LoVo (cell line): ENCODE measurements at regions not wholly inside any gene's neighbourhood (a gene's known extent, or its start where the extent isn't known, plus 50 kb on each side); places are given as distances from the start of the nearest gene placed in this dataset.
A peak's percentile ranks its signal among the peaks of the same experiment; 100 is the strongest.
"Not testable (repeated sequence)": the region's sequence is repeated elsewhere in the genome, so short reads cannot be mapped to it uniquely, and the experiment has no call there.

ENCODE experiments used
- DNase-seq: peaks from one replicate; pipeline ENCODE4 v3.0.0-alpha.2; 2016; ENCODE audit warnings: low spot score

DNA sequence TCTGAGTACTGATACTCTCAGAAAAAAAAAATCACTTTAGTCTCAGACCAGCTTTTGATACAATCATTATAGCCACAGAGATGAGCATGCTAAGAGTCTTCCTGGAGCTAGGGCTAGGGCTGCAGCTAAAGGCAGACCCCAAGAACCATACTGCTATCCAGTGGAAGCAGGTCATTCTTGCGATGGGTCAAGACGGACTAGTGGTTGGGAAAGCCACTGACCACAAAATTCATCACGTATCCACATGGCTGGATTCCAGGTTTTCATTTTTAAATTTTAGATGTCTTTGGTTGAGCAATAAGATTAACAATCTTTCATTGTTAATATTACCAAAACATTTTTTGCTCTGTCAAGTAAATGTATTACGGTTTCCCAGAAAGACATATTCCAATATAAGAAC is 598.1 kb downstream of the DNAH5 start:
- no peak for DNase-seq

DNA sequence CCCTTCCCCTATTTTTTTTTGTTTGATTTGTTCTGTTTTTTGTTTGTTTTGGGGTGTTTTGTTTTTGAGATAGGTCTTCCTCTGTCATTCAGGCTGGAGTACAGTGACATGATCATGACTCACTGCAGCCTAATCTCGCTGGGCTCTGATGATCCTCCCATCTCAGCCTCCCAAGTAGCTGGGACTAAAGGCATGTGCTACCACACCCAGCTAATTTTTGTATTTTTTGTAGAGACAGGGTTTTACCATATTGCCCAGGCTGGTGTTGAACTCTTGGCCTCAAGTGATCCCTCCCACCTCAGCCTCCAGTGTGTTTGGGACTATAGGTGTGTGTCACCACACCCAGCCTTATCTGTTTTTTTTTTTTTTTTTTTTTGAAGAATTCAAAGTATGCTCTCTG is 605.4 kb downstream of the DNAH5 start:
- DNase-seq: no peak

- DNase-seq: not testable (repeated sequence)
Measured at GRCh38 chr5:13335026-13335425, 609.5 kb downstream of the DNAH5 start.

DNA sequence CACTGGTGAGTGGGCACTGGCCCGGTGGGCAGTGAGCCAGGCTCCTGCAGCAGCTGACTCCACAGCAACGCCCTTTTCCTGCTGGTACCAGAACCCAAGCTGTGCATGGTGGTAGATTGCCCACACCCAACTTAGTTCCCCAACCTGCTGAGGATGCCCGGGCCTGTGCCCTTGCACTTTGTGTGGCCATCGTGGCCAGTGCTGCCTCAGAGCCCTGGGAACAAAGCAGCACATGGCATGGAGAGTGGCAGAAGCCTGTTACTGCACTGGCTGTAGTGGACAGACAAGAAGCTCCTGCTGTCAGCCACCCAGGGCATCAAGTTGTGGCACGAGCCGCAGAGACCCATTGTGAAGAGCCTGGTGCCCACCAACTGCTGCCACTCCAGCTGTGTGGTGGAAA is 612.9 kb downstream of the DNAH5 start:
- DNase-seq: no peak

DNA sequence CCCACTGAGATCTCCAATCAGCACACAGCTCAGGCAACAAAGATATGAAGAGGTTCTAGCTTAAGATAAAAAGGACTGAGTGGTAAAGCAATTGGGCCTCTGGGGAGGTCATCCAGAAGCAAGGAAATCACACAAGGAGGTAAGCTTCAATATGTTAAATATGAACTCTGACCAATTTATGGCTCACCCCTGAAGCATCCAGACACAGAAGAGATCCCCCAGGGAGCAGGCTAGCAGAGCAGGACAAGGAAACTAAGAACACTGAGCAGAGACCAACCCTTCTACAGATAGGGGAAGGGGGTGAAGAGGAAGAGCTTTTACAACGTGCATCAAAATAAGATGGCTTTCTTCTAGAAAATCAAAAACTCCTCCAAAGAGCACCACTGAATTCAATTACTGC is 616.2 kb downstream of the DNAH5 start:
- no peak for DNase-seq

DNA sequence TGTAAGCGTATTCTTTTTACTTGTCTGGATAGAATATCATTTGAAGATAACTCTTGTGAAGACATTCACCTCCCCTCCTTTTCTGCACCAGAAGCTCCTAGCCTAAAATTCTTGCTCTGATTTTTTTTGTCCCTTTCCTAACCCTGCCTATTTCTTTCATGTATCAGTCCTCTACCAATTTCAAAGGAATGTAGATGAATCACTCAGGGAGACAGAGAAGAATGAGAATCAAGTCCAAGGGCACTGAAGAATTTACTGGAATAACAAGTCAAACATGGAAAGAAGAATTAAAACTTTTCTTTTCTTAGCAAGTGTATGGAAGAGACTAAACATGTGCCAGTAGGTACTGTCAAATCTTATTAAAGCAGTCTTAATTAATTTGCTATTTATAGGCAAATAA is 618.7 kb downstream of the DNAH5 start:
- no peak for DNase-seq

DNA sequence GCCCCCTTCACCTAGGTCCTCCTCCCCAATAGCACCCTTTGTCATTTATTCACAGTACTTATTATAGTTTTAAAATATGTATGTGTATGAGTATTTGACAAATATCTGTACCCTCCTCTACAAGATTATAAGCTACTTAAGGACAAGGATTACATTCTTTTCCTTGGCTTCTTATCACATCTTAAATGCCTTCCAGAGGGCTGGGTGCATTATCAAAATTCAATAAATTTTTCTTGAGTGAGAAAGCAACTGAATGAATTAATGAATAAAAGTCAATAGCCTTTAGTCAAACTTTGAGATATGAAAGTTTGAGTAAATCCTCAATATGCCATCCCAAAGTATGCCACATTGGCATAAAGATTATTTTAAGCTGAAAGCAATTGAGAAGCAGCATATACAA is 621.7 kb downstream of the DNAH5 start:
- no peak for DNase-seq

DNA sequence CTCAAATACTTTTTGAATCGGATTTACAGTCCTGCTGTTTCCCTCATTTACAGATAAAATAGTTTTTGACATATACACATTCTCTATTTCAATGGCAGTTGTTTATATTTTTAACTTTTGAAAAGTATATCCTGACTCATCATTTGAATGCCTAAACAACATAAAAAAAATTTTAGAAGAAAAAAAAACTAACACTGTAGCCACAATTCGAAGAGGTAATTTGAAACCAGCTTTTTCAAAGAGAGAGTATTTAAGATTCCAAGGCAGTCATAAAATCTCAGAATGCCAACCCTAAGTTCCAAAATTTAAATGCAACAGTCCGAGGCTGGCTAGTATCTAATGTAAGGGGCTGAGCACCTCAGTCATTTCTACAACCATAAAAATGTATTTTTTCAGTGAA is 626.8 kb downstream of the DNAH5 start:
- DNase-seq: no peak

- DNase-seq: no peak
Measured at GRCh38 chr5:13316176-13316575, 628.3 kb downstream of the DNAH5 start.

DNA sequence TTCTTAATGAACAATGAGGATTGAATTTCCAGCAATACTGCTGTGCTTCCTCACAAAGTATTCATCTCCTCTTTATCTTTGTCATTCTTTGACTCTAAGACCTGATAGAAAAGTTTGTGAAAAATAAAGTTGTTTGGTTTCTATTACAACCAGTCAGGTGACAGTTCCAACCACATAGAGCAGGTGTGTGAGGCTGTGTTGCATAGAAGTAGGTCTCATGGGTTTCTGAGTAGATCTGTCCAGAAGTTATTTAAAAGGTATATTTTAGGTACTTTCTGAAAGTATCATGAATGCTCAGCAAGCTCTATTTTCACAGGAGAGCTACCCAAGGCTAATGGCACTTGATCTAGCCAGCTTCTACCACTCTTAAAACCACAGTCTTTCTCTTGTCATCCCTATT is 637.0 kb downstream of the DNAH5 start:
- DNase-seq: no peak

DNA sequence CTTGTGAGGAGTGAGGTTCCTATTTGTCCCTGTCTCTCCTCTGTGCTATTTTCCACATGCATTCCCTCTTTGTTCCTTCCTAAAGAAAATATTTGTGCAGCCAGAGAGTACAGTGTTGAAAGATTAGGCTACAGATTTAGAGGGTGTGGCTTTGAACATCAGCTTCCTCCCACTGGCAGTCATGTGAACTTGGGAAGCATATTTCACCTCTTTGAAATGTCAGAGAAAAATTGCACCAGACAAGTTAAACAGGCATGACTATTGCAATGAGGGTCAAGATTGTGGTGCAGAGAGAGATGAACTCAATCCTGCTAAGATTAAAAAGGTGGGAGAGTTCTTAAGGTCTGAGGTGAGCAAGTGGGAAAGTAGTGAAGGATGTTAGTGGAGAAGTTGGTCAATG is 641.0 kb downstream of the DNAH5 start:
- DNase-seq: no peak

DNA sequence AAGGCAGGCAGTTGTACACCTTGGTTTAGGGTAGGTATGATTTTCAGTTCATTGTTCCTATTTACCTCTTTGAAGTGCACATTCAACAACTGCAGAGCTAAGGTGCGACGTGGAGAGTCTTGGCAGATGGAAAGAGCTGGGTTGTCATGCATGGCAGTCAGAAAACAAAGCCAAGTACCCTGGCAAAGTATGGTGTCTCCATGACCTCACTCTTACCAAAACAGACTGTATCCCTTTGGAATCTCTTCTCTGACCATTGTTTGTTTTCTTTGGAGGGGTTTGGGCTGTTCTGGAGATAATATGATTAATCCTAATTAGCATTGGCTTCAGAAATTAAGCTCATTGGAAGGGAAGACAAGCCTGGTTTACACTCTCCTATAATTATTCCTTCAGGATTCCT is 665.7 kb downstream of the DNAH5 start:
- DNase-seq: no peak

DNA sequence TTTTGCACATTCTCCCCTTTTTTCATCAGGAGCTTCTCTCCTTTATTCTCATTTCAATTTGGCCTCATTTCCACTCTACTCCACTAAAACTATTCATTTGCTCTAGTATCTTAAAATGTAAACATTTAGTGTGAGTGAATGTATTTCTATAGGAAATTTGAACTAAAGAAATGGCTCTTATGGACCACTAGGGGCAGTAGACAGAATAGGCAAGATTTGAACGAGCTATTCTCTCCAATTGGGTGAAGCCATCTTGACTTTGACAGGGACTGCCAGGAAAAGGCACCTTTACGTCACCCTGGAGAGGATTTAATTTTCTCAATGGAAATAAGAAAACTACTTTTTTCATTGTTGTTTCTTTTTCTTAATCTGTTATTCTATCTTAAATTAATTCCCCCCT is 666.3 kb downstream of the DNAH5 start:
- DNase-seq: peak; percentile 11

- DNase-seq: no peak
Measured at GRCh38 chr5:13276156-13276555, 668.3 kb downstream of the DNAH5 start.

GRCh38 chr5:13263701-13264100 is 680.8 kb downstream of the DNAH5 start:
- DNase-seq: no peak

DNA sequence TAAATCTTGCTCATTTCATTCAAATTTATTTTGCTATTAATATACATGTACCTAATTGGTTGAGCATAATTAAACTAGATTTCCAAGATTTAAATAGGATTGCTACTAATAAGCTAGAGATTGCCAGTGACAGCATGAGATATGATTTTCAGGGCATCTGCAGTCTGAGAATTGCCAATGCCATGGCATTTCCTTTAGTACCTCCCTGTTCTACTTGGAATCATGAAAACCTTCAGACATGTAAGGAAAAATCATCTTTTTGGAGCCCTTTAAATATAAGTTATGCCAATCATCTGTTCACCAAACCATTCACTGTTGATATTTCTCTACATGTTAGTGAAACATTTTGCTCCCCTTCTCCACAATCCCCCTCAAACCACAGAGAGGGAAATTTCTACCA is 691.4 kb downstream of the DNAH5 start:
- DNase-seq: no peak

GRCh38 chr5:13252699-13253098 is 691.8 kb downstream of the DNAH5 start:
- DNase-seq: no peak

GRCh38 chr5:13251623-13252376 is 692.7 kb downstream of the DNAH5 start:
- DNase-seq: no peak

GRCh38 chr5:13250464-13251291 is 693.8 kb downstream of the DNAH5 start:
- DNase-seq: peak; percentile 21

DNA sequence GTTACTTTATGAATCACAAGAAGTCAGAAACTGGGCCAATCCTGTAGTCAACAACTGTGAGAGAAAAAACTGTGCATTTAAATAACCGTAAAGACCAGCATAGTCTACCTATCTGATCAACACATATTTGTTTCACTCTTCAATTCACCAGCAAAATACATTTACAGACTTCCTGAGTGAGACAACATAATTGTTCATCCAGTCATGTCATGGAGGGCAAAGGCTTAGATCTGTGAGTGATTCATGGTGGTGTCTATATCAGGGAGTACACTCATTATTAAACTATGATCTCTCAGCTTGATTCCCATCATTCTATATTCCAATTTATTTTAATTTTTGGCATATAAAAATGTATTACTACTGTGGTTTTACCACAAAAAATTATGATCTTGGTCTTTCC is 694.6 kb downstream of the DNAH5 start:
- DNase-seq: no peak

DNA sequence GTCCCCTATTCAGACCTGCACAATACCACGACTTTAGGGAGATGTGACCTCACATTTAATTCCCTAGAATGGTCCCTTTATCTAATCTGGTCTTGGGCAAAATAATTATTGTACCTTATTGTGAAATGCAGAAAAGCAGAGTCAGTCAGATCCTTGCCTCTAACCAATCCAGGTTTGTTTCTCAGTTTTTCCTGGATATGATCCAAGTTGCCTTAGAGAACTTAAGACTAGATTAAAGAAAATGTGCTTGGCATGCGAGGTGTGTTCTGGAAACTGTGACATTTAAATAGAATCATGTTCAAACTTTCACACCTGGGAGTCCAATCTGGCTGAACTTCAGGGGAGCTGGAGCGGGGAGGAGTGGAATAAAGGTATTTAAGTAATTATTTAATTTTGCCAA is 696.2 kb downstream of the DNAH5 start:
- no peak for DNase-seq

DNA sequence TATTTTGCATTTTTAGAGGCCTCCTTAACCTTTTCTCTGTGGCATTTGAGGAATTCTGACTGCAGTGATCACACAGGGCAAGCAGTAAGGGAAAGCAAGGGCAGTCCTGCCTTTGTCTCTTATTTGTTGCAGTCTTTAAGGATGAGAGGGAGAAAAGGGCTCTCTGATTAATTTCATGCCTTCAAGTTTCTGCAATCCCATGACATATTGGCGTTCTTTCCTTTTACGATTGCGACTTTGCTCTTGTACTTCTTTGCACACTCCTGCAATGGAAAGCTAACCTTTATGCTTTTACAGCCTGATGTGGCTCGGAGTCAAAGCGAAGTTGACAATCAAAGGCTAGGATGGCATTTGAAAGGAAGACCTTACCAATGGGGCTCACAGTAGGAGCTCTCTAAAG is 698.4 kb downstream of the DNAH5 start:
- DNase-seq: no peak

- DNase-seq: no peak
Measured at GRCh38 chr5:13244151-13244550, 700.3 kb downstream of the DNAH5 start.

DNA sequence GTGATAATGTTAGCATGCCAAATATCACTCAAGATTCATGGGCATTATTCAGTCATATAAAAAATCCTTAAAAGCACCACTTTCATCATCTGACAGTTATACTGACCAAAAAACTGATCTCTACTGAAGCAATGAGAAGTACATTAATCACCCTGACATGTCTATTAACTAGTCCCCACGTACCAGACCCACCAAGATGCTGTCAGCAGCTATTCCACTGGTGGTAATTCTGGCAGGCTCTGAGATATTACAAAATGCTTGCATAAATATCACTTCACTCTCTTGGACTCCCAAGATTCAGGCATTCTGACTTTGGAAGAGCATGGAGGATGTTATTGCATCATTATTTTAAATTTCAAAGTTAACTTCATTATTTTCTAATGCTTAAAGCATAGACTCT is 717.0 kb downstream of the DNAH5 start:
- DNase-seq: no peak
